HCT116 (cell line): ENCODE measurements at regions not wholly inside any gene's neighbourhood (a gene's known extent, or its start where the extent isn't known, plus 50 kb on each side); places are given as distances from the start of the nearest gene placed in this dataset.

ENCODE experiments used
- ATAC-seq: fragments of 200-7000 bp; cut with Tn5 transposase; 2 replicates; pipeline ENCODE4 v1.9.1; 2020; ENCODE audit warnings: mild to moderate bottlenecking, moderate library complexity
- BruUV-seq: library from RNA; stranded (reverse); fragments of 400-500 nt; replicated peaks from 2 replicates; lab custom pipeline; 2021; lab: Mats Ljungman, UMichigan
- CTCF ChIA-PET: fragments of 300-600 bp; sonication (Branson Sonifier 250); formaldehyde crosslinking; loops from one replicate; lab custom pipeline; 2021; ENCODE audit warnings: antibody characterized with exemption; lab: Charles Lee
- POLR2A ChIA-PET: fragments of 300-600, 350-600 bp; sonication (Branson Sonifier 250); formaldehyde crosslinking; loops from one replicate; lab custom pipeline; 2021; ENCODE audit warnings: antibody characterized with exemption; lab: Charles Lee
- RAD21 ChIA-PET, 2 experiments: fragments of 300-600 bp; sonication (Branson Sonifier 250); formaldehyde crosslinking; loops; one replicate each; lab custom pipeline; 2023; ENCODE audit warnings: low total read pairs in 2 of 2; ENCODE audit not compliant: uncharacterized antibody in 2 of 2, unreplicated experiment in 2 of 2, low non-redundant PET in 1 of 2; lab: Charles Lee
- DNase-seq: peaks from one replicate; pipeline ENCODE4 v3.0.0-alpha.2; 2010; ENCODE audit warnings: low read depth, low spot score
- H2AFZ ChIP-seq: fragments of 200-600 bp; shearing (Covaris generic), sonication (generic); 2 replicates; pipeline ENCODE4 v1.6.1; 2017; ENCODE audit warnings: low read depth, mixed run types, mixed read lengths, antibody characterized with exemption, low read length; ENCODE audit not compliant: poor library complexity, severe bottlenecking
- H3K27ac ChIP-seq: 2 replicates; pipeline ENCODE4 v1.5.1; 2012; ENCODE audit warnings: low read depth, low read length
- H3K27me3 ChIP-seq: fragments of 200-600 bp; sonication (generic); 2 replicates; pipeline ENCODE4 v1.6.1; 2016; ENCODE audit warnings: mixed run types, low read length, mixed read lengths; ENCODE audit not compliant: insufficient read depth
- H3K36me3 ChIP-seq, 2 experiments: fragments of 200-500 bp in 1 of 2; fragments of 200-600 bp in 1 of 2; sonication (Bioruptor generic) in 1 of 2; sonication (generic) in 1 of 2; 2 replicates each; pipeline versions ENCODE4 v1.5.1 to v1.6.1; 2014 to 2016; ENCODE audit warnings: low read length in 2 of 2, inconsistent platforms in 1 of 2, mixed read lengths in 1 of 2, mixed run types in 1 of 2; ENCODE audit not compliant: insufficient read depth in 2 of 2, control insufficient read depth in 1 of 2
- H3K4me1 ChIP-seq, 2 experiments: fragments of 200-600 bp in 1 of 2; sonication (generic) in 1 of 2; 2 replicates each; pipeline versions ENCODE4 v1.5.1 to v1.6.1; 2012 to 2017; ENCODE audit warnings: low read length in 2 of 2, inconsistent platforms in 1 of 2, mild to moderate bottlenecking in 1 of 2, mixed read lengths in 1 of 2, mixed run types in 1 of 2, moderate library complexity in 1 of 2; ENCODE audit not compliant: insufficient read depth in 2 of 2, control insufficient read depth in 1 of 2
- H3K4me2 ChIP-seq: fragments of 200-600 bp; sonication (generic); 2 replicates; pipeline ENCODE4 v1.6.1; 2017; ENCODE audit warnings: mixed run types, low read length, mixed read lengths
- H3K4me3 ChIP-seq, 2 experiments: fragments of 200-600 bp in 1 of 2; sonication (generic) in 1 of 2; replicated peaks in 1 of 2; 2 replicates each; pipeline ENCODE4 v1.5.1; 2011 to 2016; ENCODE audit warnings: low read length in 2 of 2, control low read depth in 1 of 2, low read depth in 1 of 2, mild to moderate bottlenecking in 1 of 2, mixed read lengths in 1 of 2, mixed run types in 1 of 2
- H3K79me2 ChIP-seq: fragments of 200-600 bp; sonication (generic); 2 replicates; pipeline ENCODE4 v1.6.1; 2017; ENCODE audit warnings: mild to moderate bottlenecking, mixed run types, low read length, moderate library complexity, mixed read lengths; ENCODE audit not compliant: insufficient read depth
- H3K9ac ChIP-seq: fragments of 200-600 bp; sonication (generic); 2 replicates; pipeline ENCODE4 v1.6.1; 2016; ENCODE audit warnings: low read length, mixed read lengths
- H3K9me2 ChIP-seq: fragments of 200-600 bp; sonication (generic), shearing (Covaris generic); 2 replicates; pipeline ENCODE4 v1.6.1; 2017; ENCODE audit warnings: mixed run types, mild to moderate bottlenecking, moderate library complexity; ENCODE audit not compliant: insufficient read depth
- H3K9me3 ChIP-seq, 2 experiments: fragments of 200-500 bp in 1 of 2; fragments of 200-600 bp in 1 of 2; sonication (Bioruptor generic) in 1 of 2; sonication (generic) in 1 of 2; 2 replicates each; pipeline ENCODE4 v1.6.1; 2014 to 2017; ENCODE audit warnings: low read length in 2 of 2, mixed read lengths in 2 of 2, inconsistent platforms in 1 of 2, low read depth in 1 of 2, mild to moderate bottlenecking in 1 of 2, mixed run types in 1 of 2, moderate library complexity in 1 of 2; ENCODE audit not compliant: control insufficient read depth in 1 of 2, insufficient read depth in 1 of 2
- H4K20me1 ChIP-seq: fragments of 200-600 bp; sonication (generic), shearing (Covaris generic); 2 replicates; pipeline ENCODE4 v1.6.1; 2017; ENCODE audit warnings: mixed run types, mild to moderate bottlenecking, moderate library complexity; ENCODE audit not compliant: insufficient read depth
- CBX3 ChIP-seq: IDR thresholded peaks from 2 replicates; pipeline ENCODE4 v1.6.1; 2012; ENCODE audit warnings: low read depth
- CEBPB ChIP-seq: IDR thresholded peaks from 2 replicates; pipeline ENCODE4 v1.6.1; 2012; ENCODE audit warnings: low read depth
- CTCF ChIP-seq, 3 experiments: fragments of 200-600 bp in 1 of 3; sonication (generic) in 1 of 3; IDR thresholded peaks in 2 of 3; conservative IDR thresholded peaks in 1 of 3; 2 replicates each; pipeline ENCODE4 v1.5.1; 2012 to 2017; ENCODE audit warnings: low read depth in 2 of 3, low read length in 2 of 3, antibody characterized with exemption in 1 of 3, borderline replicate concordance in 1 of 3, control low read depth in 1 of 3, mild to moderate bottlenecking in 1 of 3, mixed read lengths in 1 of 3, mixed run types in 1 of 3, moderate library complexity in 1 of 3; ENCODE audit not compliant: insufficient read depth in 1 of 3
- EGR1 ChIP-seq: IDR thresholded peaks from 2 replicates; pipeline ENCODE4 v1.6.1; 2012; ENCODE audit warnings: low read depth
- JUND ChIP-seq: IDR thresholded peaks from 2 replicates; pipeline ENCODE4 v1.6.1; 2012
- RAD21 ChIP-seq: IDR thresholded peaks from 2 replicates; pipeline ENCODE4 v1.6.1; 2012; ENCODE audit warnings: low read depth, mild to moderate bottlenecking
- SIN3A ChIP-seq: IDR thresholded peaks from 2 replicates; pipeline ENCODE4 v1.6.1; 2012; ENCODE audit warnings: low read depth
- SP1 ChIP-seq: IDR thresholded peaks from 2 replicates; pipeline ENCODE4 v1.6.1; 2012; ENCODE audit warnings: low read depth
- SRF ChIP-seq: IDR thresholded peaks from 2 replicates; pipeline ENCODE4 v1.6.1; 2012; ENCODE audit warnings: low read depth
- TCF7L2 ChIP-seq: IDR thresholded peaks from 2 replicates; pipeline ENCODE4 v1.7.0; 2011; ENCODE audit warnings: borderline replicate concordance, inconsistent platforms; ENCODE audit not compliant: insufficient read depth, insufficient read length; ENCODE audit errors: extremely low read depth
- YY1 ChIP-seq: IDR thresholded peaks from 2 replicates; pipeline ENCODE4 v1.6.1; 2011; ENCODE audit warnings: low read length, low read depth, moderate library complexity, mild to moderate bottlenecking; ENCODE audit not compliant: insufficient replicate concordance; ENCODE audit errors: extremely low read depth
- ZBTB33 ChIP-seq: IDR thresholded peaks from 2 replicates; pipeline ENCODE4 v1.6.1; 2011; ENCODE audit warnings: mild to moderate bottlenecking, low read length, moderate library complexity; ENCODE audit not compliant: insufficient replicate concordance; ENCODE audit errors: extremely low read depth
- ZFX ChIP-seq: fragments of 450-650 bp; IDR thresholded peaks from 2 replicates; pipeline ENCODE4 v1.6.1; 2017
- intact Hi-C: fragments of 100-400 bp; cut with micrococcal nuclease; formaldehyde crosslinking; loops from 2 replicates; pipeline ENCODE4 v1.10.0; 2022

- intact Hi-C loops: no loop called here
- DNase-seq: no peak
- ATAC-seq: no peak
- no peaks in the 10 kb centered on the region for H3K9me2 ChIP-seq
- no peaks in the 10 kb centered on the region for H4K20me1 ChIP-seq
- H3K79me2 ChIP-seq: no peaks in the 10 kb centered on the region
- CTCF ChIA-PET: no interaction called here
- no peak overlapping the region for H3K9ac ChIP-seq
- H3K36me3 ChIP-seq: no peaks in the 10 kb centered on the region
- H3K27me3 ChIP-seq: no peaks in the 10 kb centered on the region
- H3K27ac ChIP-seq: no peak overlapping the region
- POLR2A ChIA-PET: no interaction called here
- no peaks in the 10 kb centered on the region for H3K4me1 ChIP-seq
- TF ChIP-seq TCF7L2 (no peak), SP1 (no peak), ZBTB33 (no peak), SIN3A (no peak)
- RAD21 ChIA-PET: no interaction called here
- H3K9me3 ChIP-seq: no peaks in the 10 kb centered on the region
- no peak overlapping the region for H2AFZ ChIP-seq
- H3K4me2 ChIP-seq: no peak overlapping the region
- H3K4me3 ChIP-seq: no peak overlapping the region
- no TSS peak for BruUV-seq
Measured at GRCh38 chr2:40783704-40784103, 331.8 kb upstream of the SLC8A1 start.

- no TSS peak for BruUV-seq
- Histone ChIP-seq H3K9me2 (no peaks in the 10 kb centered on the region), H3K27me3 (no peaks in the 10 kb centered on the region)
- RAD21 ChIA-PET: no interaction called here
- TF ChIP-seq SRF: no peak
- no peak for TF ChIP-seq RAD21
- no peak for TF ChIP-seq YY1
- TF ChIP-seq CEBPB: no peak
- TF ChIP-seq SIN3A: no peak
- TF ChIP-seq ZFX: no peak
- no peak for TF ChIP-seq JUND
- TF ChIP-seq CTCF (IDR thresholded peaks at IDR 0.05 in 2 of 3, conservative IDR thresholded peaks at IDR 0.05 in 1 of 3; ENCODE audit: borderline replicate concordance in 1 of 3, insufficient read depth in 1 of 3, low read depth in 2 of 3, low read length in 2 of 3): no peak
- no peak for TF ChIP-seq TCF7L2
- TF ChIP-seq CBX3: no peak
- no peak for TF ChIP-seq EGR1
- no peak for TF ChIP-seq SP1
- TF ChIP-seq ZBTB33: no peak
- TF ChIP-seq, all 23 proteins: peak for 0
- Histone ChIP-seq H2AFZ (no peak overlapping the region), H3K36me3 (no peaks in the 10 kb centered on the region), H3K9me3 (no peaks in the 10 kb centered on the region), H3K4me1 (no peaks in the 10 kb centered on the region), H3K9ac (no peak overlapping the region), H3K4me2 (no peak overlapping the region), H3K79me2 (no peaks in the 10 kb centered on the region), H3K27ac (no peak overlapping the region), H4K20me1 (no peaks in the 10 kb centered on the region), H3K4me3 (no peak overlapping the region)
- intact Hi-C loops: no loop called here
- ChIA-PET POLR2A (no interaction called here), CTCF (no interaction called here)
- DNase-seq (no peak), ATAC-seq (no peak)
Measured at GRCh38 chr2:40786636-40787035, 334.7 kb upstream of the SLC8A1 start.
